ENCODE measurements at regions not wholly inside any gene's neighbourhood (a gene's known extent, or its start where the extent isn't known, plus 50 kb on each side); places are given as distances from the start of the nearest gene placed in this dataset.
A peak's percentile ranks its signal among the peaks of the same experiment; 100 is the strongest.
"Not testable (repeated sequence)": the region's sequence is repeated elsewhere in the genome, so short reads cannot be mapped to it uniquely, and the experiment has no call there.

DNA sequence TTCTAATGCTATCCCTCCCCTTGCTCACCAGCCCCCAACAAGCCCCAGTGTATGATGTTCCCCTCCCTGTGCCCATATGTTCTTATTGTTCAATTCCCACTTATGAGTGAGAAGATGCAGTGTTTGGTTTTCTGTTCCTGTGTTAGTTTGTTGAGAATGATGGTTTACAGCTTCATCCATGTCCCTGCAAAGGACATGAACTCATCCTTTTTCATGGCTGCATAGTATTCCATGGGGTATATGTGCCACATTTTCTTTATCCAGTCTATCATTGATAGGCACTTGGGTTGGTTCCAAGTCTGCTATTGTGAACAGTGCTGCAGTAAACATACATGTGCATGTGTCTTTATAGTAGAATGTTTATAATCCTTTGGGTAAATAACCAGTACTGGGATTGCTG, 480.2 kb upstream of the PTCHD4 start:
- H3K4ac ChIP-seq (ENCODE audit: low read depth in 1 of 2, low read length in 2 of 2); H2BK15ac ChIP-seq (ENCODE audit: low read depth, poor library complexity, severe bottlenecking): not testable (repeated sequence)

DNA sequence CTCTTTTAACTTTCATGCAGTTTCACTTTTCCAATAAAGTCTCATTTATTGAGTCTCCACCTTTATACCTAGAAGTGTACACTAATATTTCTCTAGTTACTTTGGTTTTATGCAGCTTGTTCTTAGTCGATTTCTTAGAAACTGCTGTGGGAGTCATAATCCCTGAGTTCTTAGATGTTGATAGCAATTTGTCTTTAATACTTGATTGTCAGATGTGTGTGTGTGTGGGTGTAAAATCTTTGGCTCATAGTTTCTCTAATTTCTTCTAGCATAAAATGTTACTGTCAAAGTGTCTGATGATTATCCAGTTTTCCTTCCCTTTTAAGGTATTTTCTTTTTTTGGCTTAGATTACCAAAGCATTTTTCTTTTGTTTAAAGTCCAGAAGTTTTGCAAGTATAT, 473.8 kb upstream of the PTCHD4 start:
- Histone ChIP-seq H3K4me3 (ENCODE audit: insufficient read depth in 1 of 2, low read depth in 1 of 2, low read length in 2 of 2) (no peak overlapping the region), H4K8ac (ENCODE audit: low read length) (no peak overlapping the region), H3K79me1 (replicated peaks; ENCODE audit: low read length, poor library complexity, severe bottlenecking) (no peaks in the 10 kb centered on the region), H3K4me2 (ENCODE audit: low read length, poor library complexity, severe bottlenecking) (no peak overlapping the region), H3K14ac (ENCODE audit: low read length in 2 of 2) (no peak overlapping the region), H4K91ac (ENCODE audit: low read length) (no peak overlapping the region), H2AK5ac (ENCODE audit: low read length, severe bottlenecking) (no peak overlapping the region), H3K9ac (ENCODE audit: low read length) (no peak overlapping the region), H2BK5ac (ENCODE audit: low read depth, low read length, poor library complexity, severe bottlenecking) (no peak overlapping the region), H3K36me3 (ENCODE audit: control insufficient read depth in 1 of 2, insufficient read depth in 2 of 2, low read depth in 1 of 2, low read length in 2 of 2) (no peaks in the 10 kb centered on the region), H2BK15ac (ENCODE audit: low read depth, poor library complexity, severe bottlenecking) (no peak overlapping the region), H3K4me1 (ENCODE audit: control insufficient read depth, insufficient read depth, low read depth, low read length) (no peaks in the 10 kb centered on the region), H2BK120ac (ENCODE audit: low read depth, low read length) (no peak overlapping the region), H3K23ac (ENCODE audit: low read length in 2 of 2) (no peak overlapping the region), H3K9me3 (ENCODE audit: control insufficient read depth, low read length) (no peaks in the 10 kb centered on the region), H3K4ac (ENCODE audit: low read depth in 1 of 2, low read length in 2 of 2) (no peak overlapping the region), H3K18ac (ENCODE audit: low read depth in 1 of 2, low read length in 2 of 2) (no peak overlapping the region), H2AFZ (ENCODE audit: low read depth, low read length) (no peak overlapping the region), H3K27me3 (ENCODE audit: control insufficient read depth in 1 of 2, insufficient read depth in 1 of 2, low read length in 2 of 2) (no peaks in the 10 kb centered on the region), H3K27ac (ENCODE audit: low read length, poor library complexity, severe bottlenecking) (no peak overlapping the region), H2BK12ac (ENCODE audit: low read length in 2 of 2) (no peak overlapping the region)
- no peak for DNase-seq
- WGBS = 82% methylated on average over 1 of the region's 1 CpG

More for the DNA sequence above, 480.2 kb upstream of the PTCHD4 start:
- H3K14ac ChIP-seq (ENCODE audit: low read length in 2 of 2); H3K27me3 ChIP-seq (ENCODE audit: control insufficient read depth in 1 of 2, insufficient read depth in 1 of 2, low read length in 2 of 2); H3K4me2 ChIP-seq (ENCODE audit: low read length, poor library complexity, severe bottlenecking); H2BK12ac ChIP-seq (ENCODE audit: low read length in 2 of 2); H4K91ac ChIP-seq (ENCODE audit: low read length); DNase-seq; H2AFZ ChIP-seq (ENCODE audit: low read depth, low read length); H3K18ac ChIP-seq (ENCODE audit: low read depth in 1 of 2, low read length in 2 of 2); H3K79me1 ChIP-seq (replicated peaks; ENCODE audit: low read length, poor library complexity, severe bottlenecking); H2BK120ac ChIP-seq (ENCODE audit: low read depth, low read length); H3K4me3 ChIP-seq (ENCODE audit: insufficient read depth in 1 of 2, low read depth in 1 of 2, low read length in 2 of 2); H4K8ac ChIP-seq (ENCODE audit: low read length); H3K36me3 ChIP-seq (ENCODE audit: control insufficient read depth in 1 of 2, insufficient read depth in 2 of 2, low read depth in 1 of 2, low read length in 2 of 2); H3K4me1 ChIP-seq (ENCODE audit: control insufficient read depth, insufficient read depth, low read depth, low read length); H3K23ac ChIP-seq (ENCODE audit: low read length in 2 of 2); H3K27ac ChIP-seq (ENCODE audit: low read length, poor library complexity, severe bottlenecking); H2BK5ac ChIP-seq (ENCODE audit: low read depth, low read length, poor library complexity, severe bottlenecking); H3K9ac ChIP-seq (ENCODE audit: low read length); H2AK5ac ChIP-seq (ENCODE audit: low read length, severe bottlenecking): not testable (repeated sequence)
- peaks cover 14% of the 10 kb centered on the region for H3K9me3 ChIP-seq (ENCODE audit: control insufficient read depth, low read length)

DNA sequence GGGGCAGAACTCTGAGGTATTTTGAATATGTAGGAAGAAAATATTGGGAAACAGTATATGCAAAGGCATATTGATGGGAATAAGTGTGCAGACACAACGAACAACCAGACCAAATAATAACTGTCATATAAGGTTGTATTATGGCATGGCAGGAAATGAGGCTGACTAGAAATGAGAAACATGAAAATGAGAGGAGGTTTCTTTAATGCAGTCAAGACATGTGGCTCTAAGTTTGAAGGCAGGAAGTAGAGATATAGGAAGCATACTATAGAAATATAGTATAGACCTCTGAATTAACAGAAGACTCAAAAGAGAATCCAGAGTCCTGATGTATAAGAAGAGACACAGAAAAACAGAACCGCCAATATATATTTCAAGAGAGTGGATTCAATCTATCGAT, 459.7 kb upstream of the PTCHD4 start:
- H4K8ac ChIP-seq (ENCODE audit: low read length) = no peak overlapping the region
- no peaks in the 10 kb centered on the region for H3K27me3 ChIP-seq (ENCODE audit: control insufficient read depth in 1 of 2, insufficient read depth in 1 of 2, low read length in 2 of 2)
- no peaks in the 10 kb centered on the region for H3K36me3 ChIP-seq (ENCODE audit: control insufficient read depth in 1 of 2, insufficient read depth in 2 of 2, low read depth in 1 of 2, low read length in 2 of 2)
- H3K27ac ChIP-seq (ENCODE audit: low read length, poor library complexity, severe bottlenecking) = no peak overlapping the region
- H3K18ac ChIP-seq (ENCODE audit: low read depth in 1 of 2, low read length in 2 of 2) = no peak overlapping the region
- H3K4me2 ChIP-seq (ENCODE audit: low read length, poor library complexity, severe bottlenecking) = no peak overlapping the region
- H2BK15ac ChIP-seq (ENCODE audit: low read depth, poor library complexity, severe bottlenecking) = no peak overlapping the region
- no peak overlapping the region for H2BK12ac ChIP-seq (ENCODE audit: low read length in 2 of 2)
- no peak overlapping the region for H3K23ac ChIP-seq (ENCODE audit: low read length in 2 of 2)
- H3K4ac ChIP-seq (ENCODE audit: low read depth in 1 of 2, low read length in 2 of 2) = no peak overlapping the region
- DNase-seq = no peak
- no peak overlapping the region for H3K4me3 ChIP-seq (ENCODE audit: insufficient read depth in 1 of 2, low read depth in 1 of 2, low read length in 2 of 2)
- no peak overlapping the region for H2AK5ac ChIP-seq (ENCODE audit: low read length, severe bottlenecking)
- no peak overlapping the region for H3K14ac ChIP-seq (ENCODE audit: low read length in 2 of 2)
- H3K9me3 ChIP-seq (ENCODE audit: control insufficient read depth, low read length) = no peaks in the 10 kb centered on the region
- H3K4me1 ChIP-seq (ENCODE audit: control insufficient read depth, insufficient read depth, low read depth, low read length) = no peaks in the 10 kb centered on the region
- no peak overlapping the region for H3K9ac ChIP-seq (ENCODE audit: low read length)
- 83% methylated on average over 2 of the region's 3 CpGs for WGBS
- no peaks in the 10 kb centered on the region for H3K79me1 ChIP-seq (replicated peaks; ENCODE audit: low read length, poor library complexity, severe bottlenecking)
- no peak overlapping the region for H2AFZ ChIP-seq (ENCODE audit: low read depth, low read length)
- H2BK120ac ChIP-seq (ENCODE audit: low read depth, low read length) = no peak overlapping the region
- no peak overlapping the region for H2BK5ac ChIP-seq (ENCODE audit: low read depth, low read length, poor library complexity, severe bottlenecking)
- no peak overlapping the region for H4K91ac ChIP-seq (ENCODE audit: low read length)

DNA sequence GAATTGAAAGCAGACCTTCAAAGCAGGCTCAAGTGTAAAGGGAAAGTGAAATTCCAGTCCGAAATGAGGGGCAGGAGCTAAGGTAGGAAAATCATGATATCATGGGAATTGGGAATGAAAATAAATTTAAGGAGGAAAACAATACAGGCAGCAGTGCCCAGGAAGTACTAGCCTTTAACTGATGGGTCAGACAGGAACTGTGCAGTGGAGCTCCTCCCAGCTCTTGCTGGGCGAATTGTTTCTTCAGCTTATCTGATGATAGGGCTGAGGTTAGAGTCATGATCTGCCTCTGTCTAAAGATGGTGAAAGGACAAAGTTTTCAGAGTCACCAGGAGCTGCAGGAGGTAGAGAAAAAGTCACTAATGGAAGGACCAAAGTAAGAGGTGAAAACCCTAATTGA, 457.9 kb upstream of the PTCHD4 start:
- Histone ChIP-seq H3K27me3 (ENCODE audit: control insufficient read depth in 1 of 2, insufficient read depth in 1 of 2, low read length in 2 of 2) (no peaks in the 10 kb centered on the region), H3K4me1 (ENCODE audit: control insufficient read depth, insufficient read depth, low read depth, low read length) (no peaks in the 10 kb centered on the region), H3K9ac (ENCODE audit: low read length) (peak overlapping the region; percentile 45), H2BK15ac (ENCODE audit: low read depth, poor library complexity, severe bottlenecking) (no peak overlapping the region), H3K18ac (ENCODE audit: low read depth in 1 of 2, low read length in 2 of 2) (no peak overlapping the region), H3K36me3 (ENCODE audit: control insufficient read depth in 1 of 2, insufficient read depth in 2 of 2, low read depth in 1 of 2, low read length in 2 of 2) (no peaks in the 10 kb centered on the region), H2AK5ac (ENCODE audit: low read length, severe bottlenecking) (no peak overlapping the region), H3K4me2 (ENCODE audit: low read length, poor library complexity, severe bottlenecking) (no peak overlapping the region), H2BK120ac (ENCODE audit: low read depth, low read length) (no peak overlapping the region), H3K79me1 (replicated peaks; ENCODE audit: low read length, poor library complexity, severe bottlenecking) (no peaks in the 10 kb centered on the region), H3K9me3 (ENCODE audit: control insufficient read depth, low read length) (no peaks in the 10 kb centered on the region), H2BK12ac (ENCODE audit: low read length in 2 of 2) (no peak overlapping the region), H2AFZ (ENCODE audit: low read depth, low read length) (no peak overlapping the region), H3K14ac (ENCODE audit: low read length in 2 of 2) (no peak overlapping the region), H4K8ac (ENCODE audit: low read length) (no peak overlapping the region), H3K4ac (ENCODE audit: low read depth in 1 of 2, low read length in 2 of 2) (no peak overlapping the region), H3K27ac (ENCODE audit: low read length, poor library complexity, severe bottlenecking) (no peak overlapping the region), H3K23ac (ENCODE audit: low read length in 2 of 2) (no peak overlapping the region), H4K91ac (ENCODE audit: low read length) (no peak overlapping the region), H2BK5ac (ENCODE audit: low read depth, low read length, poor library complexity, severe bottlenecking) (no peak overlapping the region), H3K4me3 (ENCODE audit: insufficient read depth in 1 of 2, low read depth in 1 of 2, low read length in 2 of 2) (peak overlapping the region in 1 of 2 experiments; percentile 23)
- no peak for DNase-seq
- 91% methylated on average over 2 of the region's 2 CpGs for WGBS
